Suprapubic skin (tissue), 4 donors: ENCODE measurements at regions not wholly inside any gene's neighbourhood (a gene's known extent, or its start where the extent isn't known, plus 50 kb on each side); places are given as distances from the start of the nearest gene placed in this dataset.

Experiments
- DNase-seq, 2 donors: peaks; one replicate each; pipeline ENCODE4 v3.0.0-alpha.2; 2019; ENCODE audit warnings: low spot score in 2 of 2
- H3K27ac ChIP-seq: fragments of 200-600 bp; sonication (generic); one replicate; pipeline ENCODE4 v1.5.1; 2019
- H3K27me3 ChIP-seq: fragments of 200-600 bp; sonication (generic); one replicate; pipeline ENCODE4 v1.5.1; 2019
- H3K36me3 ChIP-seq: fragments of 200-600 bp; sonication (generic); one replicate; pipeline ENCODE4 v1.5.1; 2019
- H3K4me1 ChIP-seq: fragments of 200-600 bp; sonication (generic); one replicate; pipeline ENCODE4 v1.5.1; 2019
- H3K4me3 ChIP-seq: fragments of 200-600 bp; sonication (generic); one replicate; pipeline ENCODE4 v1.5.1; 2019; ENCODE audit warnings: mild to moderate bottlenecking
- H3K9me3 ChIP-seq: fragments of 200-600 bp; sonication (generic); one replicate; pipeline ENCODE4 v1.5.1; 2019
- EP300 ChIP-seq: sonication (generic); formaldehyde crosslinking; IDR thresholded peaks from one replicate; pipeline ENCODE4 v1.6.1; 2017; ENCODE audit warnings: antibody characterized with exemption
- POLR2A ChIP-seq, 2 donors: fragments of 450-650 bp; IDR thresholded peaks; one replicate each; pipeline ENCODE4 v1.6.1; 2017; ENCODE audit warnings: antibody characterized with exemption in 2 of 2, mild to moderate bottlenecking in 2 of 2, moderate library complexity in 2 of 2
- POLR2AphosphoS5 ChIP-seq, 3 donors: sonication (generic); formaldehyde crosslinking; IDR thresholded peaks; one replicate each; pipeline ENCODE4 v1.6.1; 2017; ENCODE audit warnings: antibody characterized with exemption in 3 of 3
- WGBS: methylation state at CpG from one replicate; pipeline ENCODE4 v1.1.5; 2018; 5-methylcytosine and 5-hydroxymethylcytosine counted together
- TF ChIP-seq, protein P1 (sequence below), 2 donors: fragments of 200-600 bp in 1 of 2; fragments of 450-650 bp in 1 of 2; sonication (generic) in 1 of 2; IDR thresholded peaks; one replicate each; pipeline ENCODE4 v1.5.1; 2016 to 2019; ENCODE audit warnings: antibody characterized with exemption in 2 of 2, mild to moderate bottlenecking in 1 of 2, moderate library complexity in 1 of 2

DNA sequence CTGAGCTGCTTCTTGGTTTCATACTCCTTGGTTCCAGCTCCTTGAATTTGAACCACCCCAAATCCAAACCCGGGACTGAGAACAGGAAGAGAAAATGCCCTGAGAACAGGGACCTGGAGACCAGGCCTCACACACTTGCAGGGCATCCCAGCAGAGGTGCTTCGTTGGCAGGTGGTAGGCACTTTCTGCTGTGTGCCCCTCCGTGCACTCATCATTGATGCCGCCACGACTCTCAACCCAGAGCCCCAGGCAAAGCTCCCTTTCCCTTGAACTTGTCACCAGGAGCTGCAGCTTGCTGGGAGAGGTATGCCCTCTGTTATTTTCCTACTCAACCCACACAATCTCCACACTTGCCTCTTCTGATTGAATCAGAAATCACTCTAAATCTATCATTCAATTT, 217.8 kb upstream of the IRX1 start:
- H3K36me3 ChIP-seq, result no peaks in the 10 kb centered on the region
- H3K4me3 ChIP-seq, result no peak overlapping the region
- peak; percentile 25 to 28 for DNase-seq
- peaks cover 11% of the 10 kb centered on the region for H3K27me3 ChIP-seq
- H3K4me1 ChIP-seq, result no peaks in the 10 kb centered on the region
- no peak for TF ChIP-seq EP300
- TF ChIP-seq, protein P1, sequence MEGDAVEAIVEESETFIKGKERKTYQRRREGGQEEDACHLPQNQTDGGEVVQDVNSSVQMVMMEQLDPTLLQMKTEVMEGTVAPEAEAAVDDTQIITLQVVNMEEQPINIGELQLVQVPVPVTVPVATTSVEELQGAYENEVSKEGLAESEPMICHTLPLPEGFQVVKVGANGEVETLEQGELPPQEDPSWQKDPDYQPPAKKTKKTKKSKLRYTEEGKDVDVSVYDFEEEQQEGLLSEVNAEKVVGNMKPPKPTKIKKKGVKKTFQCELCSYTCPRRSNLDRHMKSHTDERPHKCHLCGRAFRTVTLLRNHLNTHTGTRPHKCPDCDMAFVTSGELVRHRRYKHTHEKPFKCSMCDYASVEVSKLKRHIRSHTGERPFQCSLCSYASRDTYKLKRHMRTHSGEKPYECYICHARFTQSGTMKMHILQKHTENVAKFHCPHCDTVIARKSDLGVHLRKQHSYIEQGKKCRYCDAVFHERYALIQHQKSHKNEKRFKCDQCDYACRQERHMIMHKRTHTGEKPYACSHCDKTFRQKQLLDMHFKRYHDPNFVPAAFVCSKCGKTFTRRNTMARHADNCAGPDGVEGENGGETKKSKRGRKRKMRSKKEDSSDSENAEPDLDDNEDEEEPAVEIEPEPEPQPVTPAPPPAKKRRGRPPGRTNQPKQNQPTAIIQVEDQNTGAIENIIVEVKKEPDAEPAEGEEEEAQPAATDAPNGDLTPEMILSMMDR (IDR thresholded peaks at IDR 0.05), result no peak
- TF ChIP-seq POLR2A (IDR thresholded peaks at IDR 0.05), result no peak
- TF ChIP-seq POLR2AphosphoS5 (IDR thresholded peaks at IDR 0.05), result no peak
- no peak overlapping the region for H3K27ac ChIP-seq
- 88% methylated on average over 5 of the region's 5 CpGs for WGBS
- peaks cover 10% of the 10 kb centered on the region for H3K9me3 ChIP-seq

DNA sequence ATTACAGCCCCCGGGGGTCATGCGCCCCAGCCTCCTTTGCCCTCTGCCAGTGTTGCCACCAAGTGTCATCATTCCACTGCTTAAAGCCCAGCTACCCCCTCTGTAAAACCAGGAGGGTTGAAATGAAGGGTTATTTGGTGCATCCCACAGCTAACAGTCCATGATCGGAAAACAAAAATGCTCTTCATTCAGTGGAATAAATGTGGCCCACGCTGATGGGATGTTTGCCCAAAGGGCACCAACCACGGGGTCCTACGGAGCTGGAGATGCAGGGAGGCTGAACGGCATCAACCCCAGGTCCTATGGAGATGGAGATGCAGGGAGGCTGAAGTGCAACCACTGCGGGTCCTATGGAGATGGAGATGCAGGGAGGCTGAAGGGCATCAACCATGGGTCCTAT, 218.5 kb upstream of the IRX1 start:
- peak in 1 of 2 donors; percentile 43 for DNase-seq
- Histone ChIP-seq H3K27me3 (peaks cover 11% of the 10 kb centered on the region), H3K9me3 (peaks cover 10% of the 10 kb centered on the region), H3K27ac (no peak overlapping the region), H3K4me3 (no peak overlapping the region), H3K4me1 (no peaks in the 10 kb centered on the region), H3K36me3 (no peaks in the 10 kb centered on the region)
- TF ChIP-seq, protein P1 (IDR thresholded peaks at IDR 0.05), result no peak
- TF ChIP-seq POLR2AphosphoS5 (IDR thresholded peaks at IDR 0.05) (no peak), EP300 (no peak), POLR2A (IDR thresholded peaks at IDR 0.05) (no peak)
- WGBS, result 93% methylated on average over 8 of the region's 8 CpGs

DNA sequence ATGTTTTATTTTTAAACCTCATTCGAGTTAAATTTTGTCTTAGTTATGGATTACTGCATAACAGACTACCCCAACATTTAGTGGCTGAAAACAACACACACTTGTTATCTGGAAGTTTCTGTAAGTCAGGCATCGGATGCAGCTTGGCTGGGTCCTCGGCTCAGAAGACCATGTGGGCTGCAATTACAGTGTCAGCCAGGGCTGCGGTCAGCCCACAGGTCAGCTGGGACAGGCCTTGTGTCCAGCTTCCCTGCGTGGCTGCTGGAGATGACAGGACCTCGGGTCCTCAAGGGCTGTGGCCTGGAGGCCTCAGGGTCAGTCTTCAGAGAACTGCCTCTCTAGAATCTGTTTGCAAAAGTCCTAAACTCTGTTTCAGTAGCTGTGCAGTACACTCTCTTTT, 219.0 kb upstream of the IRX1 start:
- peaks cover 11% of the 10 kb centered on the region for H3K27me3 ChIP-seq
- no peak overlapping the region for H3K27ac ChIP-seq
- TF ChIP-seq POLR2A (IDR thresholded peaks at IDR 0.05) (no peak), EP300 (no peak), POLR2AphosphoS5 (IDR thresholded peaks at IDR 0.05) (no peak)
- TF ChIP-seq, protein P1 (IDR thresholded peaks at IDR 0.05), result no peak
- DNase-seq, result peak in 1 of 2 donors; percentile 67
- no peaks in the 10 kb centered on the region for H3K36me3 ChIP-seq
- peaks cover 10% of the 10 kb centered on the region for H3K9me3 ChIP-seq
- no peak overlapping the region for H3K4me3 ChIP-seq
- no peaks in the 10 kb centered on the region for H3K4me1 ChIP-seq
- WGBS, result 78% methylated on average over 6 of the region's 6 CpGs

DNA sequence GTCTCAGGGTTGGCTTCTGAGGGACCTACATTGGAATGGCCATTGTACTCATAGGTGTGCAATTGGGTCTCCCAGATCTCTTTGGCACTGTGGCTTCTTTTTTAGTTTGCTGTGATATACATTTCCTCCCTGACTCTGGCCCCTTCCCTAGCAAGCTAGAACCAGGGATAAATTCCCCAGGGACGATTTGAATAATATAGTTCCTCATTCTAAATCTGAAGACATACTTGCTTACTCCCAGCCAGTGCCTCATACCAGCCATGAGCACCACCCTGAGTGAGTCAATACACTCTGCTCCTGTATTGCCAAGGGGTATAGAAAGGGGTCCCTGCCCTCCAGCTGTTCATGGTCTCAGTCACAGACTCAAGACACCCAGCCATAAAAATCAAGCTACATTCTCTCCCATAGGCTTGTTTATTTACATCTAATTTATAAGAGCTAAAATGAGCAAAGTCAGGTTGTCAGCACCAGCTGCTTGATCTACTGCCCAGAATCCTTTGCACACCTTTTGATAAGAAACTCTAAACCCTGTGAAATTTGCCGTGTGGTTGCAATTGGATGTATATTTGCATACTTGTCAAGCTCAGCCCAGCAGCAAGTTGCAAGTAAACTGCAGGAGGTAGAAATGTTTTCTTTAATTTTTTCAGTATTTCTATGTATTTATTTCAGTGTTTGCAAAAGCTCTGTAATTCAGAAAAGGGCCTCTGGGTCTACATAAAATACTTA, 219.9 kb upstream of the IRX1 start:
- peaks cover 10% of the 10 kb centered on the region for H3K9me3 ChIP-seq
- DNase-seq, result peak in 1 of 2 donors; percentile 15
- no peak overlapping the region for H3K4me3 ChIP-seq
- WGBS, result 43% methylated on average over 2 of the region's 2 CpGs
- no peak overlapping the region for H3K27ac ChIP-seq
- no peak for TF ChIP-seq POLR2A (IDR thresholded peaks at IDR 0.05)
- H3K36me3 ChIP-seq, result no peaks in the 10 kb centered on the region
- no peaks in the 10 kb centered on the region for H3K4me1 ChIP-seq
- H3K27me3 ChIP-seq, result peaks cover 11% of the 10 kb centered on the region

DNA sequence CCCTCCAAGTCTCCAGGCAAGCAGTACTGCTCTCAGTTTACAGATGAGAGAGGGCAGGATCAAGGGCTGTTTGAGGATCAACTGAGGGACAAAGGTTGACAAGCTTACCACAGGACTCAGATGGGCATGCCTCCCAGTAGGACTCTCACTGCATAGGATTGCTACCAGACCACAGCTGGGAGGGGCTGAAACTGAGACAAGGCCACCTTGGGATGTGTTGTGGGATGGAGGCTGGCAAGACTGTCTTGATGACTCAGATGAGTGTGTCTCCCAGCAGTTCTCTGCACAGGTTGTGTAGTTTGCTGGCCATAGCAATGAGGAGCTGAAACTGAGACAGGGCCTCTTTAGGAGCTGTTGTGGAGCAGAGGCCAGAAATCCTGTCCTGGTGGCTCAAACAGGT, 222.2 kb upstream of the IRX1 start:
- Histone ChIP-seq H3K4me1 (no peaks in the 10 kb centered on the region), H3K9me3 (peaks cover 10% of the 10 kb centered on the region), H3K4me3 (no peak overlapping the region), H3K27me3 (peaks cover 11% of the 10 kb centered on the region), H3K36me3 (no peaks in the 10 kb centered on the region), H3K27ac (no peak overlapping the region)
- peak; percentile 24 to 35 for DNase-seq
- TF ChIP-seq POLR2AphosphoS5 (IDR thresholded peaks at IDR 0.05) (no peak), EP300 (no peak), POLR2A (IDR thresholded peaks at IDR 0.05) (no peak)
- TF ChIP-seq, protein P1 (IDR thresholded peaks at IDR 0.05), result no peak

DNA sequence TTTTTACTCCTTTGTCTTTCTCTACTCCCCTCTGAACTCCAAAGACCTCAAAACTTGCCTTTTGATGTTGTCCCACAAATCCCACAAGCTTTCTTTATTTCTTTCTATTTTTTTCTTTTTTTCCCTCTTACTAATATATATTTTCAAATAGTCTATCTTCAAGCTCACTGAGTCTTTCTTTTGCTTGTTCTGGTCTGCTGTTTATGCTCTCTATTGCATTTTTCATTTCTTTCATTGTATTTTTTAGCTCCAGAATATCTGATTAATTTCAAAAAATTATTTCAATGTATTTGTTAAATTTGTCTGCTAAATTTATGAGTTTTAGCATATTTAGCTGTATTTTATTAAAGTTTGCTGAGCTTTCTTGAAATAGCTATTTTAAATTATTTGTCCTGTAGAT, 223.3 kb upstream of the IRX1 start:
- peaks cover 5% of the 10 kb centered on the region for H3K27me3 ChIP-seq
- H3K9me3 ChIP-seq, result peaks cover 10% of the 10 kb centered on the region
- H3K27ac ChIP-seq, result no peak overlapping the region
- no peaks in the 10 kb centered on the region for H3K4me1 ChIP-seq
- H3K36me3 ChIP-seq, result no peaks in the 10 kb centered on the region
- TF ChIP-seq, protein P1 (IDR thresholded peaks at IDR 0.05), result no peak
- TF ChIP-seq POLR2A (IDR thresholded peaks at IDR 0.05), result no peak
- TF ChIP-seq POLR2AphosphoS5 (IDR thresholded peaks at IDR 0.05), result no peak
- no peak for TF ChIP-seq EP300
- DNase-seq, result no peak
- no peak overlapping the region for H3K4me3 ChIP-seq
